Umbilical cord (tissue), 1 donor: ENCODE measurements at regions not wholly inside any gene's neighbourhood (a gene's known extent, or its start where the extent isn't known, plus 50 kb on each side); places are given as distances from the start of the nearest gene placed in this dataset.
"Not testable (repeated sequence)": the region's sequence is repeated elsewhere in the genome, so short reads cannot be mapped to it uniquely, and the experiment has no call there.

ENCODE experiments used
- DNase-seq: peaks from one replicate; pipeline ENCODE4 v3.0.0-alpha.2; 2015; ENCODE audit warnings: low spot score

DNA sequence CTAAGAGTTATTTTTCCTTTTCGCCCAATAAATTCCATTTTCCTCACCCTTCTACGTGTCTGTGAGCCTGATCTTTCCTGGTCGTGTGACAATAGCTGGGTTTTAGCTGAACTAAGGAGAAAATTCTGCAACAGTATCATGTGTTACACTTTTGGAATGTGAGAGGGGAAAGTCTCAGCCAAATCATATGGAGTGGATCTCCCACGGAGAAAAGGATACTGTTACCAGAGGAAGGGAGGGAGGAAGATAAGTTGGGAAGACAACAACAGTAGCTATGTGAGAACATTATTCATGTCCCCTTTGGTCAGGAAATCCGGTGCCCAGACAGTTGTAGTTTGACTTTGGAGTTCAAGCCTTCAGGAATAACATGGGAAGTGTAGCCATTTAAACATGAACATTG lies 584.0 kb upstream of the RAG2 start:
- DNase-seq: no peak

- peak; percentile 41 for DNase-seq
These were observed 579.7 kb upstream of the RAG2 start for GRCh38 chr11:37177721-37178120.

DNA sequence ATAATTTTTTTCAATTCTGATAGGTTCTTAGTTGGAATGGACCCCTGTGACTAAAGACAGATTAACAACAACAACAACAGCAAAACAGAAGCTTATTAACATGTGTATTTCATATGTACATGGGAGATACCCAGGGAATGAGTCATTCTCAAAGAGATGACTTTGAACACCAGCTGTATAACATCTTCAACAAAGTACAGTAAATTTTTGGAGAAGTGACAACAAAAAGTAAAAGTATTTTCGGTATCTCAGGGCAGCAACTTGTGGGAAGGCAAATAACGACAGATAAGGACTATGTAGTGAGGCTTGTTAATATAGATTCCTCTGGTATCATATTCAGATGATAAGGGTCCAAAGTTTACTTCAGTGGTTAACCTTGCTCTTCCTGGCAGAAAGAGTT lies 573.4 kb upstream of the RAG2 start:
- DNase-seq: peak; percentile 20

DNA sequence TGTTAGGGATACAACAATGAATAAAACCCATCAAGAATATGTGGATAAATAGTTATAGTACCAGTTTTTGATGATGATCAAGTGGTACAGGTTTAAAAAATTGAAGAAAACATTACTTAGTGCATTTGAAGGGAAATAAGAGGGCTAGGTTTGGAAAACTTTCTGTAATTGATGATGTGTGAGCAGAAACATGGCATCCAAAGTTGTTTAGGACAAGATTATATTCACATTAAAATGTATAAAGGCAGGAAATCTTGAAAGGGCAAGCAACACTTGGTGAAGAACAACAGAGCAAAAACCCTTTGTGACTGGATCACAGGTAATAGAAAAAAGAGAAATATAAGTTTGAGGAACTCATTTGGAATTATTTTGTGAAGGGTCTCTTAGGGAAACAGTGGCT lies 572.3 kb upstream of the RAG2 start:
- DNase-seq: no peak

DNA sequence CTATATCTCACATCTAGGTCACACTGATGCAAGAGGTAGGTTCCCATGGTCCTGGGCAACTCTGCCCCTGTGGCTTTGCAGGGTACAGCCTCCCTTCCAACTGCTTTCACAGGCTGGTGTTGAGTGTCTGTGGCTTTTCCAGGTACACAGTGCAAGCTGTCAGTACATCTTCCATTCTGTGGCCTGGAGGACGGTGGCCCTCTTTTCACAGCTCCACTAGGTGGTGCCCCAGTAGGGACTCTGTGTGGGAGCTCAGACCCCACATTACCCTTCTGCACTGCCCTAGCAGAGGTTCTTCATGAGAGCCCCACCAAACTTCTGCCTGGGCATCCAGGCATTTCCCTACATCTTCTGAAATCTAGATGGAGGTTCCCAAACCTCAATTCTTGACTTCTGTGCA lies 547.4 kb upstream of the RAG2 start:
- DNase-seq: not testable (repeated sequence)

DNA sequence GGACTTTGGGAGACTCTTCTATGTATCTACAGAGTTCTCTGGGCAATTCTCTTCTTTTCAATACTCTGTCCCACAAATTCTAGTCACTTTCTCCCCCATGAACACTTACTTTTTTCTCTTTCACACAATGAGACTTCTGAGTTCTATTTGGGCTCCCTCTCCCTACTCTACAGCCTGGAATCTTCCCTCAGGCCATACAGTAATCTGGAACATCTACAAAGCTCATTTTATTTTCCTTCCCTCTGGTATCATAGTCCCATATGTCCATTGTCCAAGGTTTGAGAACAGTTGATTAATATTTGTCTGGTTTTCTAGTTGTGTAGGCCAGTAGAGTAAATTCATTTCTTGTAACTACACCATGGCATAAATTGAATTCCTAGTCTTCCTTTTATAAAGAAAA lies 544.6 kb upstream of the RAG2 start:
- DNase-seq: no peak

- DNase-seq: no peak
These were observed 543.7 kb upstream of the RAG2 start for GRCh38 chr11:37141707-37142106.

GRCh38 chr11:37135606-37136005 lies 537.6 kb upstream of the RAG2 start:
- not testable (repeated sequence) for DNase-seq

DNA sequence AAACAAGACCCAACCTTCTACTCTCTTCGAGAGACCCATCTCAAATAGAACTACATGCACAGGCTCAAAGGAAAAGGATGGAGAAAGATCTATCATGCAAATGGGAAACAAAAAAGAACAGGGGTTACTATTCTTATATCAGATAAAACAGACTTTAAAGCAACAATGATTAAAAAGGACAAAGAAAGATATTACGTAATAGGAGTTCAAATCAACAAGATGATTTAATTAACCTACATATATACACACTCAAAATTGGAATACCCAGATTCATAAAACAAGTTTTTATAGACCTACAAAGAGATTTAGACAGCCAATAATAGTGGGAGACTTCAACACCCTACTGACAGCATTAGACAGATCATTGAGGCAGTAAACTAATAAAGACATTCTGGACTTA lies 536.6 kb upstream of the RAG2 start:
- no peak for DNase-seq

GRCh38 chr11:37124384-37124783 lies 526.3 kb upstream of the RAG2 start:
- DNase-seq: no peak

- DNase-seq: no peak
These were observed 517.9 kb upstream of the RAG2 start for GRCh38 chr11:37115963-37116362.

- peak; percentile 55 for DNase-seq
These were observed 512.3 kb upstream of the RAG2 start for GRCh38 chr11:37110385-37110784.

GRCh38 chr11:37109286-37109585 lies 511.2 kb upstream of the RAG2 start:
- no peak for DNase-seq

- peak; percentile 32 for DNase-seq
These were observed 510.6 kb upstream of the RAG2 start for GRCh38 chr11:37108436-37109285.

DNA sequence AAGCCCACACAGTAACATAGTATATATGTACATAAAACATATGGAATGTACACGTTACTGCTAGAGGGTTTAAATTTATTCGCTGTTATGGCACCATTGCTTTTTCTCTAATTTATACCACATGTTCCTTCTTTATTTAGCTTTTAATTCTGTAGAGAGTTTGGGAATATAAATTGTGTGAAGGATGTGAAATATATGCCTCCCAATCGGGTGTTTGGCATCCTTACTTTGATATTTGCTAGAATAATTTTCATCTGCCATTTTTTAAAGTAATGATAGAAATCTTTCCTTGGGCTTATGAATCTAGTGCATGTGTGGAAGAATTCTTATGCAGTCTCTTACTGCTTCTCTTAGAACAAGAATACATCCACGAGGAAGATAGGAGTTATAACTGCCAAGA lies 509.8 kb upstream of the RAG2 start:
- no peak for DNase-seq

- DNase-seq: no peak
These were observed 509.4 kb upstream of the RAG2 start for GRCh38 chr11:37107415-37107814.

DNA sequence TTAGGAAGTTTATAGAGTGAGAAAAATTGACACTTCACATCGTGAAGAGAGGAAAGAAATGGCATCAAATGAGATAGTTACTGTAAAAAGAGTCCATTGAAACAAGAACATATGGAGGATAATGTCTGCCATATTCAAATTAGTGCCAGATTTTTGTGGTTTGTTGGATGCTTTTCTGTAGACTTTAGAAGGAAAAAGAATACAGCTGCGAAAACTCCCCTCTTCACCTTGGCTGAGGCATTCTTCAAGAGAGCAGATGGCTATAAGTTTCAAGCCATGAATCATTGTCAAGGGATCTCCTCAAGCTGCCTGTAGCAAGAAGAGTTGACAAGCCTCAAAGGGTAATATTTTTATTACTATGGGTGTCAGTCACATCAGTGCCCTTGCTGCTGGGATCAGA lies 507.4 kb upstream of the RAG2 start:
- DNase-seq: no peak

- no peak for DNase-seq
These were observed 506.3 kb upstream of the RAG2 start for GRCh38 chr11:37104380-37104779.

DNA sequence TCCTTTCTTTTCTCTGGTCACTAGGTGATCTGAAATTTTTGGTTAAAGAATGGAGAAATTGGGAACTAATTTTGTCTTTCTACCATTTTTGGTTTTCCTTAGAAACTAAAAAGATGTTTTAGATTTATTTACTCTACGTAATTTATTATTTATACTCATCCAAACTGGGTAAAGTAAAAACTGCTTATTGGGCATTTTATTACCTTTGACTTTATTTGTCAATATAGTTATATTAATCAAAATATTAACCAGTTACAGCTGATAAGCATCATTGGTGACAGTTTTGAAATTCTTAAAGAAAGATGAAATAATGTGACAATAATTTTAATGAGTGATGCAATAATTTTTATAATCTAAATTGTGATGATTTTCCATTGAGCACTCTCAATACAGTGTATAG lies 502.0 kb upstream of the RAG2 start:
- no peak for DNase-seq

- no peak for DNase-seq
These were observed 494.5 kb upstream of the RAG2 start for GRCh38 chr11:37092487-37092886.

GRCh38 chr11:37089439-37089838 lies 491.4 kb upstream of the RAG2 start:
- DNase-seq: no peak

DNA sequence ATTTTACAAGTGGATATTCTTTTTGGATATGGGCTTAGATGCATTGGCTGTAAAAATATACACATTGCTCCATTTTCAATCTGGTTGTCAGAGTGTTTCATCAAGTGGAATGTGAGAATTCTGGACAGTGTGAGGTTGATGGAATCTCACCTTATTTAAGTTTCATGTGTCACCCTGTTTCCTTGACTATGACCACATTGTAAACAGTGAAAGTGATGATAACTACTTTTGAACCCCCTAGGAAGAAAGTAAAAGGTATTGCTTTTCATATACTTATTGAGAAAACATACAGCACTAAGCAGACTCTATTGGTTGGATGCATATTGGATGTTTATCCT lies 490.5 kb upstream of the RAG2 start:
- no peak for DNase-seq

- no peak for DNase-seq
These were observed 489.9 kb upstream of the RAG2 start for GRCh38 chr11:37087650-37088572.
